ENCODE measurements at regions not wholly inside any gene's neighbourhood (a gene's known extent, or its start where the extent isn't known, plus 50 kb on each side); places are given as distances from the start of the nearest gene placed in this dataset.

DNA sequence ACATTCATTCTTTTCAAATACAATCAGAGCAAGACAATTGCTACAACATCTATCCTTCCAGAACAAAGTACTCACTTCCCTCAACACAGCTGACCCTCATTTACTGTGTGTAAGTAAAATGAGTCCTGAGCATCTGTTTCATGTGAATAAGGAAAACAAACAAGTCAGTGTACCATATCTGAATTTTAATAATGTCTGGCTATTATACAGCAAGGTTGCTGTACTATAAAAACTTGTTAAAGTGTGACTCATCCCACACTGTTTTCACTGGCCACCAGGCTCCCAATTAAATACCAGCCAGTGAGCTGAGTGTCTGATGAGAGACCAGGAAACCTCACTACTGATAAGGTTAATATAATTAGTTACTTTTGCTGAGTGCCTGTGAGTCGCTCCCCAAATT, 339.8 kb downstream of the AGTPBP1 start (continued):
- TF ChIP-seq, protein P1, sequence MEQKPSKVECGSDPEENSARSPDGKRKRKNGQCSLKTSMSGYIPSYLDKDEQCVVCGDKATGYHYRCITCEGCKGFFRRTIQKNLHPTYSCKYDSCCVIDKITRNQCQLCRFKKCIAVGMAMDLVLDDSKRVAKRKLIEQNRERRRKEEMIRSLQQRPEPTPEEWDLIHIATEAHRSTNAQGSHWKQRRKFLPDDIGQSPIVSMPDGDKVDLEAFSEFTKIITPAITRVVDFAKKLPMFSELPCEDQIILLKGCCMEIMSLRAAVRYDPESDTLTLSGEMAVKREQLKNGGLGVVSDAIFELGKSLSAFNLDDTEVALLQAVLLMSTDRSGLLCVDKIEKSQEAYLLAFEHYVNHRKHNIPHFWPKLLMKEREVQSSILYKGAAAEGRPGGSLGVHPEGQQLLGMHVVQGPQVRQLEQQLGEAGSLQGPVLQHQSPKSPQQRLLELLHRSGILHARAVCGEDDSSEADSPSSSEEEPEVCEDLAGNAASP (IDR thresholded peaks at IDR 0.05) = no peak

DNA sequence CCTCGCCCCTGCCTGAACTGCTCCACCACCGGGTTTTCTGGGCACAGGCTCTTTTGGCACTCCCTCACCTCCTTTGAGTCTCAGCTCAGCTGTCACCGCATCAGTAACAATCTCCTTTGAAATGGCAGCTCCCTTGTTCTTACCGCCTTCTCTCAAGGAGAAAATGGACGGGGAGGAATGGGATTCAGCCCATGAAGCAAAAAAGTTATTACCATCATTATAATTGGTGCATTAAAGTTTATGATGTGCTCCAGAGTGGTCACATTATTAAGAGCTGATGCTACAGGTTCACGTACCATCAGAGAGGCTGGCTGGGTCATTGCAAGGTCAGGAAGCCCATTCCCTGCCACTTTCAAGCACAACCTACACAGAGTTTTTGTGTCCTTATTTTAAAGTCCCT, 344.7 kb downstream of the AGTPBP1 start:
- H3K9ac ChIP-seq (ENCODE audit: insufficient read depth in 1 of 2, low read depth in 2 of 2, low read length in 2 of 2) = no peak overlapping the region
- no peak overlapping the region for H3K4me3 ChIP-seq
- 2% methylated on average over 6 of the region's 6 CpGs for WGBS (ENCODE audit: insufficient coverage, low coverage, missing lambda C conversion rate)
- H3K79me2 ChIP-seq (ENCODE audit: control insufficient read depth, insufficient read depth, low read length) = no peaks in the 10 kb centered on the region
- no peaks in the 10 kb centered on the region for H3K27me3 ChIP-seq (ENCODE audit: control insufficient read depth in 2 of 2, insufficient read depth in 2 of 2, low read length in 2 of 2)
- FAIRE-seq (no peak), ATAC-seq (no peak), DNase-seq (ENCODE audit: extremely low read depth in 1 of 4, low spot score in 3 of 4) (no peak)
- intact Hi-C loops (cut with micrococcal nuclease) = no loop called here
- ChIA-PET CTCF (ENCODE audit: low intra/inter-chr PET ratio) (no interaction called here), POLR2A (no interaction called here)
- no peaks in the 10 kb centered on the region for H3K9me1 ChIP-seq (ENCODE audit: control insufficient read depth, insufficient read depth, low read length)
- in situ Hi-C loops (cut with MboI) = no loop called here
- no peak overlapping the region for H3K4me2 ChIP-seq (ENCODE audit: insufficient read depth, low read length)
- BruUV-seq (replicated peaks) = no TSS peak
- no peak for TF ChIP-seq ZNF436 (CRISPR knock-in tag; IDR thresholded peaks at IDR 0.05)
- TF ChIP-seq NCOA2 (IDR thresholded peaks at IDR 0.05; ENCODE audit: partially characterized antibody in 2 of 2) = no peak
- no peaks in the 10 kb centered on the region for H3K36me3 ChIP-seq (ENCODE audit: control insufficient read depth, insufficient read depth, low read length)
- H3K9me3 ChIP-seq (replicated peaks; ENCODE audit: control insufficient read depth, insufficient read depth, low read depth, low read length) = no peaks in the 10 kb centered on the region
- no peak overlapping the region for H3K27ac ChIP-seq (ENCODE audit: extremely low read depth, low read depth, low read length)
- H3K4me1 ChIP-seq (replicated peaks in 1 of 2; ENCODE audit: control insufficient read depth in 2 of 2, insufficient read depth in 2 of 2, low read length in 2 of 2) = no peaks in the 10 kb centered on the region
- no peak overlapping the region for H2AFZ ChIP-seq (ENCODE audit: low read depth, low read length)
- no peaks in the 10 kb centered on the region; the same call in 1 of the 2 replicates for H4K20me1 ChIP-seq (replicated peaks; ENCODE audit: control insufficient read depth, insufficient read depth, low read length)

DNA sequence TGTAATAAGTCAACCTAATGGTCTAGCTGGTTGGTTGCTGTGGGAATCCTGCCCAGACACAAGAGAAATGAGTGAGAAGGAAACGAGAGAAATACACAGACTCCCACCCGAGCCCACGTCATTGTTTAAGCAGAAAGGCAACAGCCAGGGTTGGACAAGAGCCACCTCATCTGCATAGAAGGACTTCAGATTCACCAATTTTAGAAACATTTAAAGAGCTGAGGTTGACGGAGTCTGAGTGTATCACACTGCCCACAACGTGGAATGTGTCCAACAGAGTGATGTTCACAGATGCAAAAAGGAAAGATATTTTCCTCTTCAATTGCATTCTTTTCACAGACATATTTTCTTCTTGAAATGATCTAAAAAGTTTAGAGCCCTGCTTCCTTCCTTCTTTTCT, 349.5 kb downstream of the AGTPBP1 start:
- Histone ChIP-seq H3K9me3 (replicated peaks; ENCODE audit: control insufficient read depth, insufficient read depth, low read depth, low read length) (no peaks in the 10 kb centered on the region), H3K4me2 (ENCODE audit: insufficient read depth, low read length) (no peak overlapping the region), H3K79me2 (ENCODE audit: control insufficient read depth, insufficient read depth, low read length) (no peaks in the 10 kb centered on the region), H4K20me1 (replicated peaks; ENCODE audit: control insufficient read depth, insufficient read depth, low read length) (no peaks in the 10 kb centered on the region; the same call in 1 of the 2 replicates), H3K36me3 (ENCODE audit: control insufficient read depth, insufficient read depth, low read length) (no peaks in the 10 kb centered on the region), H3K4me3 (no peak overlapping the region), H3K4me1 (replicated peaks in 1 of 2; ENCODE audit: control insufficient read depth in 2 of 2, insufficient read depth in 2 of 2, low read length in 2 of 2) (no peaks in the 10 kb centered on the region), H2AFZ (ENCODE audit: low read depth, low read length) (no peak overlapping the region), H3K27ac (ENCODE audit: extremely low read depth, low read depth, low read length) (no peak overlapping the region), H3K9me1 (ENCODE audit: control insufficient read depth, insufficient read depth, low read length) (no peaks in the 10 kb centered on the region), H3K9ac (ENCODE audit: insufficient read depth in 1 of 2, low read depth in 2 of 2, low read length in 2 of 2) (no peak overlapping the region), H3K27me3 (ENCODE audit: control insufficient read depth in 2 of 2, insufficient read depth in 2 of 2, low read length in 2 of 2) (no peaks in the 10 kb centered on the region)
- no TSS peak for BruUV-seq (replicated peaks)
- intact Hi-C loops (cut with micrococcal nuclease) (no loop called here), in situ Hi-C loops (cut with MboI) (no loop called here)
- ChIA-PET POLR2A (no interaction called here), CTCF (ENCODE audit: low intra/inter-chr PET ratio) (no interaction called here)
- WGBS (ENCODE audit: insufficient coverage, low coverage, missing lambda C conversion rate) = 0% methylated on average over 4 of the region's 5 CpGs
- no peak for DNase-seq (ENCODE audit: extremely low read depth in 1 of 4, low spot score in 3 of 4)
- ATAC-seq = no peak
- no peak for FAIRE-seq
- no peak for TF ChIP-seq PRMT5 (CRISPR knock-in tag; IDR thresholded peaks at IDR 0.05)
- TF ChIP-seq GTF2F1 (IDR thresholded peaks at IDR 0.05; ENCODE audit: low read depth, low read length) = no peak
- TF ChIP-seq, protein P2, sequence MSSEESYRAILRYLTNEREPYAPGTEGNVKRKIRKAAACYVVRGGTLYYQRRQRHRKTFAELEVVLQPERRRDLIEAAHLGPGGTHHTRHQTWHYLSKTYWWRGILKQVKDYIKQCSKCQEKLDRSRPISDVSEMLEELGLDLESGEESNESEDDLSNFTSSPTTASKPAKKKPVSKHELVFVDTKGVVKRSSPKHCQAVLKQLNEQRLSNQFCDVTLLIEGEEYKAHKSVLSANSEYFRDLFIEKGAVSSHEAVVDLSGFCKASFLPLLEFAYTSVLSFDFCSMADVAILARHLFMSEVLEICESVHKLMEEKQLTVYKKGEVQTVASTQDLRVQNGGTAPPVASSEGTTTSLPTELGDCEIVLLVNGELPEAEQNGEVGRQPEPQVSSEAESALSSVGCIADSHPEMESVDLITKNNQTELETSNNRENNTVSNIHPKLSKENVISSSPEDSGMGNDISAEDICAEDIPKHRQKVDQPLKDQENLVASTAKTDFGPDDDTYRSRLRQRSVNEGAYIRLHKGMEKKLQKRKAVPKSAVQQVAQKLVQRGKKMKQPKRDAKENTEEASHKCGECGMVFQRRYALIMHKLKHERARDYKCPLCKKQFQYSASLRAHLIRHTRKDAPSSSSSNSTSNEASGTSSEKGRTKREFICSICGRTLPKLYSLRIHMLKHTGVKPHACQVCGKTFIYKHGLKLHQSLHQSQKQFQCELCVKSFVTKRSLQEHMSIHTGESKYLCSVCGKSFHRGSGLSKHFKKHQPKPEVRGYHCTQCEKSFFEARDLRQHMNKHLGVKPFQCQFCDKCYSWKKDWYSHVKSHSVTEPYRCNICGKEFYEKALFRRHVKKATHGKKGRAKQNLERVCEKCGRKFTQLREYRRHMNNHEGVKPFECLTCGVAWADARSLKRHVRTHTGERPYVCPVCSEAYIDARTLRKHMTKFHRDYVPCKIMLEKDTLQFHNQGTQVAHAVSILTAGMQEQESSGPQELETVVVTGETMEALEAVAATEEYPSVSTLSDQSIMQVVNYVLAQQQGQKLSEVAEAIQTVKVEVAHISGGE (CRISPR knock-in tag; IDR thresholded peaks at IDR 0.05) = no peak
- no peak for TF ChIP-seq CCAR2 (IDR thresholded peaks at IDR 0.05; ENCODE audit: low read depth, low read length)
- TF ChIP-seq ZNF778 (CRISPR knock-in tag; IDR thresholded peaks at IDR 0.05) = no peak
- no peak for TF ChIP-seq ZNF143 (CRISPR knock-in tag; IDR thresholded peaks at IDR 0.05)
- no peak for TF ChIP-seq LARP7 (IDR thresholded peaks at IDR 0.05)
- TF ChIP-seq RCOR1 (IDR thresholded peaks at IDR 0.05; ENCODE audit: borderline replicate concordance in 1 of 2, low read depth in 2 of 2, low read length in 2 of 2) = no peak
